ENCODE measurements at regions not wholly inside any gene's neighbourhood (a gene's known extent, or its start where the extent isn't known, plus 50 kb on each side); places are given as distances from the start of the nearest gene placed in this dataset.

GRCh38 chr7:33813331-33813730 lies 92.0 kb upstream of the BMPER start:
- no peak for TF ChIP-seq CTCF (IDR thresholded peaks at IDR 0.05; ENCODE audit: borderline replicate concordance, extremely low read depth, low read length, poor library complexity, severe bottlenecking)
- no peak for TF ChIP-seq EZH2 (IDR thresholded peaks at IDR 0.05; ENCODE audit: borderline replicate concordance, low read depth, low read length, severe bottlenecking)
